Muscle layer of colon (tissue), 2 donors: ENCODE measurements at regions not wholly inside any gene's neighbourhood (a gene's known extent, or its start where the extent isn't known, plus 50 kb on each side); places are given as distances from the start of the nearest gene placed in this dataset.

ENCODE experiments used
- H3K27ac ChIP-seq: one replicate; pipeline ENCODE4 v1.7.0; 2013; ENCODE audit warnings: low read depth, mild to moderate bottlenecking, low read length, moderate library complexity
- H3K27me3 ChIP-seq, 2 donors: one replicate each; pipeline ENCODE4 v1.7.0; 2013; ENCODE audit warnings: low read length in 2 of 2, mild to moderate bottlenecking in 2 of 2; ENCODE audit not compliant: insufficient read depth in 2 of 2, control insufficient read depth in 1 of 2
- H3K36me3 ChIP-seq: one replicate; pipeline ENCODE4 v1.7.0; 2013; ENCODE audit warnings: mild to moderate bottlenecking, low read length; ENCODE audit not compliant: insufficient read depth
- H3K4me1 ChIP-seq: one replicate; pipeline ENCODE4 v1.7.0; 2013; ENCODE audit warnings: mild to moderate bottlenecking, low read length; ENCODE audit not compliant: insufficient read depth
- H3K4me3 ChIP-seq, 2 donors: one replicate each; pipeline ENCODE4 v1.7.0; 2013; ENCODE audit warnings: low read length in 2 of 2, low read depth in 1 of 2, mild to moderate bottlenecking in 1 of 2, moderate library complexity in 1 of 2
- H3K9ac ChIP-seq: one replicate; pipeline ENCODE4 v1.7.0; 2013; ENCODE audit warnings: low read length
- H3K9me3 ChIP-seq: one replicate; pipeline ENCODE4 v1.7.0; 2013; ENCODE audit warnings: mild to moderate bottlenecking, low read length
- donor health status: abdominal sarcoma.
- donor health status: Adenocarcinoma of cecum.

DNA sequence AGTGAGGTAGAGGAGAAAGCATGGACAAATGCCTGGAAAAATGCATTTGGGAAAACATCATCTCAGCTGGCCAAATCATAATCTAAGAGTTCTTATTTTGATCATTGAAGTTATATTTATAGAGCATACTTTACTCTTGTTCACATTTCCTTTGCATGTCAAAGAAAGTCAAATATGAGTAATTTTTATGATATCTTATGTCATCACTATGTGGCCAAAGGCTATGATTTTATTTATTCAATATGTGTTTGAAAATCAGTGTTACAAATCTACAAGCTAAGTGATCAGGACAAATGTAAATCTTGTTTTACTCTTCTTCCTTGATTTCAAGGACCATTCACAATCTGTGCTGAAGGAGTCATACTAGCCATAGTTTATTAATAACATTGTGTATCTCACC, 237.2 kb upstream of the DPH6 start:
- H3K36me3 ChIP-seq, result no peaks in the 10 kb centered on the region
- H3K27ac ChIP-seq, result no peak overlapping the region
- no peaks in the 10 kb centered on the region for H3K9me3 ChIP-seq
- H3K4me1 ChIP-seq, result no peaks in the 10 kb centered on the region
- H3K27me3 ChIP-seq, result no peaks in the 10 kb centered on the region
- no peak overlapping the region for H3K9ac ChIP-seq
- H3K4me3 ChIP-seq, result no peak overlapping the region

DNA sequence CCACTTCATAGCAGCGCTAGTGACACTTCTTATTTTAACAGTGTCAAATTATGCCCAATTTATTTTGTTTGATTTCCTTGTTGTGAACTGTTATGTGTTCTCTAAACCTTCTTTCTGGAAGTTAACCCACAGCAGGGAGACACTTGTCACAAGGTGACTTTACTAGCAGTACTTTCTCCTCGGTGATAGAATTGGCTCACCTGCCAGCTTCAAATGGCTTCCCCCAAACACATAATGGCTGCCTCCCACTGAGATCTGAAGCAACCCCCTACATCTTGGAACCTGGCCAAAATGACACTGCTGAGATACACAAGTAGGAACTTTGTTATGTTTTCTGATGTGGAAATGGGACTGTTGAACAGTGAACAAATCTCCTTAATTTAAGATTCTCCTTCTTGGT, 238.8 kb upstream of the DPH6 start:
- no peak overlapping the region for H3K27ac ChIP-seq
- H3K4me1 ChIP-seq, result no peaks in the 10 kb centered on the region
- no peaks in the 10 kb centered on the region for H3K27me3 ChIP-seq
- no peak overlapping the region for H3K4me3 ChIP-seq
- H3K9me3 ChIP-seq, result no peaks in the 10 kb centered on the region
- no peak overlapping the region for H3K9ac ChIP-seq
- H3K36me3 ChIP-seq, result no peaks in the 10 kb centered on the region

DNA sequence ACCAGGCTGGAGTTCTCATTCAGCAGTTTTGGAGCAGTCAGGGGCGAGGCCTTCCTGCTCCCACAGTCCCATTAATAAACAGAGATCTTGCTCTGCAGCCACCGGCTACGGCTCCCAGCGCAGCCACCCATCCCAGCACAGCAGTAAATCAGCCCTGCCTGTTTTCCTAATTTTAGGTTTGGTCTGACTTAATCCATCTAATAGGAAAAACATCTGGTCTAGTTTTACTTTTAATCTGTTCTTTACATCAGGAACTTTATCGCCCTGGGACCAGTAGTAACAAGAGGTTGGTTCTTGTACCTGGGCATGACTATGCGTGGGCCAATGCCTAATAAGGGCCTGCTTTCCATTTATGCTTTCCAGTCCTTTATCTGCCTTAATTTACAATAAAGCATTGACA, 264.0 kb upstream of the DPH6 start:
- Histone ChIP-seq H3K27ac (no peak overlapping the region), H3K9ac (no peak overlapping the region), H3K4me3 (no peak overlapping the region), H3K4me1 (no peaks in the 10 kb centered on the region), H3K9me3 (no peaks in the 10 kb centered on the region), H3K27me3 (no peaks in the 10 kb centered on the region), H3K36me3 (no peaks in the 10 kb centered on the region)

DNA sequence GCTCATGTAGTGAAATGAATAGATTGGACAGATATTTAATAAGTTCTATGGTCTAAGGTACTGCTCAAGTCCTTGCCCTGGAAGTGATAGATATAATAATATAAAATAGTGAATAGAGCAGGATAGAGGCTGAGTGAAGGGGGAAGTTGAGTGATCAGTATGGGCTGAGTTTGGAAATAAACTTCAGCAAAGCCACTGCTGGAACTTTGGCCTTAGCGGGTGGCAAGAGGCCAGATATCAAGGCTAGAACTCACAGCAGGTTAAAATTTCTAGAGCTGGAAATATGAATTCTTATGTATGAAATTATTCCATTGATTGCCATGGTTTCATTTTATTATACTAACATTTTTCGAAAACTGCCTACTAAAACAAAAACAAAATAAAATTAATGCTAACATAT, 267.6 kb upstream of the DPH6 start:
- no peaks in the 10 kb centered on the region for H3K27me3 ChIP-seq
- no peak overlapping the region for H3K9ac ChIP-seq
- H3K4me3 ChIP-seq, result no peak overlapping the region
- H3K36me3 ChIP-seq, result no peaks in the 10 kb centered on the region
- H3K9me3 ChIP-seq, result no peaks in the 10 kb centered on the region
- no peak overlapping the region for H3K27ac ChIP-seq
- H3K4me1 ChIP-seq, result no peaks in the 10 kb centered on the region

DNA sequence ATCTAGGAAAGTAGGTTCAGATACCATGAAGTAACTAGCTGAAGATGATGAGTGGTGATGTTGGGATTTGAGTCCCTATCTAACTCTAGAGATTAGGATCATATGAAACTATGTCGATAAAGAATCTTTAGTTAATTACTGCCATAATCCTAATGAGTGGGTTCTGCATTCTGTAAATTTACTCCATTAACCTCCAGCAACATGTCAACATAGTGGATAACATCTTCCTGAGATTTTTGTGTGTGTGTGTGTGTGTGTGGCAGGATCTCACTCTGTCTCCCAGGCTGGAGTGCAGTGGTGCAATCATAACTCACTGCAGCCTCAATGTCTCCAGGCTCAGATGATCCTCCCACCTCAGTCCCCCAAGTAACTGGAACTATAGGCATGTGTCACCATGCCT, 272.9 kb upstream of the DPH6 start:
- Histone ChIP-seq H3K36me3 (no peaks in the 10 kb centered on the region), H3K9ac (no peak overlapping the region), H3K4me3 (no peak overlapping the region), H3K4me1 (no peaks in the 10 kb centered on the region), H3K27me3 (no peaks in the 10 kb centered on the region), H3K9me3 (no peaks in the 10 kb centered on the region), H3K27ac (no peak overlapping the region)

DNA sequence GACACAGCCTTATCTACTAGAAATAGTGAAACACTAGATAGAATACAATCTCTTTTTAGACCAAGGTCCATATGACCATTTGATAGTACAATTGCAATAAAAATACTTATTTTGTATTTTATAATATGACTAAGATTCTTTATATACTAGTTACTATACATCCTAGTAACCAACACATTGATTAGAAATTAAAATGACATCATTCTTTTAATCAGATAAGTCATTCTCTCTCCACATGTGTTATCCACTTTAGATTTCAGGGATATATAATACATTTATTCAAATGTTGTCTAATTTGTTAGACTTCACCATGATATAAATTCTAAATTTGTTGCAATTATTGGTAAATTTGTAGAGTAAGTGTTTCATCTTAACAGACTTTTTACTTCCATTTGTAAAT, 276.2 kb upstream of the DPH6 start:
- Histone ChIP-seq H3K27me3 (no peaks in the 10 kb centered on the region), H3K9ac (no peak overlapping the region), H3K4me1 (no peaks in the 10 kb centered on the region), H3K27ac (no peak overlapping the region), H3K9me3 (no peaks in the 10 kb centered on the region), H3K4me3 (no peak overlapping the region), H3K36me3 (no peaks in the 10 kb centered on the region)

DNA sequence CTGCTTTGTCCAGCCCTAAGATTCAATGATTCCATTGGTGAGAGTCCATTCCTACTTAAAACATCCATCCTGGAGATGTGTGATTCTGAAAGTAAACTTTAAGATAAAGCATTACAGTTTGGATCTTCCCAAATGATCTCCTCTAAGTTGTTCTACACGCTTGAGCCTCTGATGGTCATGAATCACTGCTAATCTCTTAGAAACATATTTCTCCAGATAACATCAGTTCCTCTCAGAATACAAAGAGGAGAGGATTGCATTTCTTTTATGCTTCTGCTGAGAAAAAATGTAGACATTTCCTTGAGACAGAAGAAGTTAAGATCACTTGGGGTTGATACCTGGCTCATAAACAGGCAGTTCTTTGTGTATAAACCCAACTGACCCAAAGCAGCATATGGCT, 281.2 kb upstream of the DPH6 start:
- H3K27ac ChIP-seq, result no peak overlapping the region
- H3K27me3 ChIP-seq, result no peaks in the 10 kb centered on the region
- H3K36me3 ChIP-seq, result no peaks in the 10 kb centered on the region
- H3K4me3 ChIP-seq, result no peak overlapping the region
- H3K4me1 ChIP-seq, result no peaks in the 10 kb centered on the region
- no peak overlapping the region for H3K9ac ChIP-seq
- H3K9me3 ChIP-seq, result no peaks in the 10 kb centered on the region

DNA sequence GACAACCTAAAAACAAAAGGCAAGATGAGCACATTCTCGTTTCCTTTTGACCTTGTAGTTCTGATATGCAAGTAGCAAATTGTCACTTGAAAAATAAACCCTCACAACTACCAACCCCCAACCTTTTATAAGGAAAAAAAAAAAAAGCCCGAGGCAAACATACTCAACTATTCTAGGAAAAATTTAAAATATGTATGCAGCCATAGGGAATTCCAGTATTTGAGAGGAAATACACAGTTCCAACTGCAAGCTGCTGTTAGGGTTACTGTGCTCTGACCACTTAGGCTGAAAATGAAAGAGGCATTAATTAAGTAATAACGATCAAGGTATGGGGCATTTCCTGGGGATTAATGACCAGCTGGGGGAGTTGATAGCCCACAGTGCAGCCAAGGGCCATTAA, 281.9 kb upstream of the DPH6 start:
- Histone ChIP-seq H3K27ac (no peak overlapping the region), H3K9me3 (no peaks in the 10 kb centered on the region), H3K9ac (no peak overlapping the region), H3K36me3 (no peaks in the 10 kb centered on the region), H3K4me3 (no peak overlapping the region), H3K27me3 (no peaks in the 10 kb centered on the region), H3K4me1 (no peaks in the 10 kb centered on the region)

DNA sequence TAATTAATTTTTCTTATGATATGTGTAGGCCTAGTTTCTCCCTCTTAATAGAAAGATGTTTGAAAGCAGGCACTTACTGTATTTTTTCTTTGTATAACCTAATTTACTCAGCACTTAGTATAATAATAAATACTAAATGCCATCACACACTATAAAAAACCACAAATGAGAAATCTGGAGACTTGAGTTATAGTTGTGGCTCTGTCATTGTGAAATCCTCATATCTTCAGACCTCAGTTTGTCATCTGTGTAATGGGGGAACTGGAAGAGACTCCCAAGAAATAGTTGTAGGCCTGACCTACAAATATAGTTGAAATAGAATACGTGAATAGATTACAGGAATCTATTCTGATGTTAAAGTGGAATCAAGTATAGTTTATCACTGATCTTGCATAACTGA, 287.6 kb upstream of the DPH6 start:
- Histone ChIP-seq H3K36me3 (no peaks in the 10 kb centered on the region), H3K4me1 (no peaks in the 10 kb centered on the region), H3K9ac (no peak overlapping the region), H3K9me3 (no peaks in the 10 kb centered on the region), H3K27ac (no peak overlapping the region), H3K27me3 (no peaks in the 10 kb centered on the region), H3K4me3 (no peak overlapping the region)

DNA sequence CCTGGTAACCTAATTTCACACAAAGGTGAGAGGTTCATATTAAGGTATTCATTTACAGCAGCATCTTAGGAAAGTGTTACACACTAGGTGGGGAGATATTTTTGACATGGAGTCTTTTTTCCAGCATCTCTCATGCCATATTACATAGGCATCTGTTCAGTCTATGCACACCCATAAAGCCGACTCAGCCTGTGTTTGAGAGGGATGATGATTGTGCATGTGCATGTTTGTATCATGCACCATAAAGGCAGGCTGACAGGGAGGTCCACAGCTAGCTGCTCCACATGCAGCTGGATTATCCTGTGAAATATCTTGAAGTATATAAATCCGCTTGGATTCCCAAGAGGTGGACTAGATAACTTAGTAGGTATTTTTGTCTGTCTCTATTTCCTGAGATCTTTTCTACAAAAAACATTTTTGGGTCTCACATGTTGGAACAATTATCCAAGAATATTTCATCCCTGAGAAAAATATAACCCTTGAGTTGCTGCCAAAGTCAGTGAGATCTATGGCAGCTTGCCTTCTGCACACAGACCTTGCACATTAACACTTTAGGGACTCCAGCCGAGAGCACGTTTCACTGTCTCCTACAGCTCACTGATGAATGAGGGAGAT, 288.4 kb upstream of the DPH6 start:
- no peaks in the 10 kb centered on the region for H3K36me3 ChIP-seq
- H3K4me1 ChIP-seq, result no peaks in the 10 kb centered on the region
- H3K4me3 ChIP-seq, result no peak overlapping the region
- no peak overlapping the region for H3K27ac ChIP-seq
- no peaks in the 10 kb centered on the region for H3K27me3 ChIP-seq
- H3K9ac ChIP-seq, result no peak overlapping the region
- no peaks in the 10 kb centered on the region for H3K9me3 ChIP-seq

DNA sequence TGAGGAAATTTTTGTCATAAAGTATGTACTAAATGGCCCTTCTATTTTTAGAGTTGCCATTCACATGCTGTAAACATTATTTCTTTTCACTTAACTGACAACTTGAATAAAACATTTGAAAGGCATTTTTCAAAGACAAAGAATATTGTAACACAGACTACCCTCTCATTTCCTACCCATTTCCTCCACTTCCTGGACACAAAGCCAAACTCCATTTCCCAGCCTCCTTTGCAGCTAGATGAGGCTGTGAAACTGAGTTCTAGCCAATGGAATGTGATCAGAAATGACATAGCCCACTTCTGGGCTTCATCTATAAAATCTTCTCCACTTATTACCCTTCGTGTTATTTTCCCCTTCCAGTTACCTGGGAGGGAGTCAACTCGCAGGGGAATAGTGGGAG, 288.9 kb upstream of the DPH6 start:
- no peaks in the 10 kb centered on the region for H3K9me3 ChIP-seq
- H3K9ac ChIP-seq, result no peak overlapping the region
- H3K27me3 ChIP-seq, result no peaks in the 10 kb centered on the region
- H3K4me1 ChIP-seq, result no peaks in the 10 kb centered on the region
- H3K36me3 ChIP-seq, result no peaks in the 10 kb centered on the region
- H3K4me3 ChIP-seq, result no peak overlapping the region
- no peak overlapping the region for H3K27ac ChIP-seq

DNA sequence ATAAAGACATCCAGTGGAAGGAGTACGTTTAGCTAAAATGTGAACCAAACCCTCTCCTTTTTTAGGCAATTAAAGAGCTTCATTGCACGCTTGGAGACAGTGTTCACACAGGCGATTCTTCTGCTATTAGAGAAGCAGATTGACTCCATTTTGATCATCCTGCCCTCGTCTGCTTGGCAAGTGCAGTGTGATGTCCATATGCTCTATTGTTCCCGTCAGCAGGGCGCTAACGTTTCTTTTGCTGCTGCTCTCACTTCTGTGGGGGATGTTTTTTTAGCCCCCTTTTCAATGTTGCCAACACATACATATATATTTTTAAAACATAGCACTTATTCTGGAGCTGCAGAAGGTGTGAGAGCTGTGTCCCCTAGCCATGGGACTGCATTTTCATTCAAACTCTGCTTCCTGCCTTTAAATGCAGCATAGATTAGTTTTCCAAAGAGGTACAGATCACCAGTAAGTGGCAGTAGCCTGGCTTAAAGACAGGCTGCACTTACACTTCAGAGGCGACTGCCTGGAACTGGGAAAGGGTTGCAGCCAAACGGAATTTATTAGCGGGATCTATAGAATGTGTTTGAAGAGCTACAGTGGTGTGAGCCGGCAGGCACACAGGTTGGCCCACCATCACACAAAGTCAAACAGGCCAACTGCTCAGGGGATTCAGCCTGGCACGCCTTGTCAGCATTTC, 292.6 kb upstream of the DPH6 start:
- Histone ChIP-seq H3K36me3 (no peaks in the 10 kb centered on the region), H3K9ac (no peak overlapping the region), H3K27me3 (no peaks in the 10 kb centered on the region), H3K4me1 (peaks cover under 1% of the 10 kb centered on the region), H3K4me3 (no peak overlapping the region), H3K9me3 (no peaks in the 10 kb centered on the region), H3K27ac (no peak overlapping the region)
